K562 (cell line): ENCODE measurements at regions not wholly inside any gene's neighbourhood (a gene's known extent, or its start where the extent isn't known, plus 50 kb on each side); places are given as distances from the start of the nearest gene placed in this dataset.

Source experiments
- BRD4 ChIP-seq: fragments of 200-600 bp; sonication (generic); IDR thresholded peaks from 2 replicates; pipeline ENCODE4 v1.6.1; 2017; ENCODE audit warnings: inconsistent platforms
- ETV5 ChIP-seq: sonication (generic); formaldehyde crosslinking; IDR thresholded peaks from 2 replicates; pipeline ENCODE4 v1.4.0; 2020; ENCODE audit warnings: low read depth, mild to moderate bottlenecking, missing genetic modification reagents
- HNRNPL ChIP-seq: fragments of 200-400 bp; formaldehyde crosslinking; IDR thresholded peaks from 2 replicates; pipeline ENCODE4 v1.6.1; 2017; ENCODE audit warnings: low read depth, mild to moderate bottlenecking, low read length
- MAZ ChIP-seq, 2 experiments: fragments of 450-650 bp in 1 of 2; sonication (generic) in 1 of 2; formaldehyde crosslinking; IDR thresholded peaks in 1 of 2; conservative IDR thresholded peaks in 1 of 2; 2 replicates each; pipeline versions ENCODE4 v1.4.0 to v1.5.0; 2020; ENCODE audit warnings: mild to moderate bottlenecking in 1 of 2, missing genetic modification reagents in 1 of 2
- MTA1 ChIP-seq: fragments of 450-650 bp; IDR thresholded peaks from 2 replicates; pipeline ENCODE4 v1.6.1; 2017; ENCODE audit warnings: borderline replicate concordance
- RAD21 ChIP-seq, 2 experiments: fragments of 250-450 bp in 1 of 2; fragments of 450-650 bp in 1 of 2; sonication (Bioruptor Pico) in 1 of 2; formaldehyde crosslinking in 1 of 2; IDR thresholded peaks in 1 of 2; conservative IDR thresholded peaks in 1 of 2; 2 replicates each; pipeline versions ENCODE4 v1.4.0 to v1.8.0; 2020 to 2022; ENCODE audit warnings: mild to moderate bottlenecking in 2 of 2, moderate library complexity in 1 of 2
- RBM25 ChIP-seq: fragments of 200-400 bp; formaldehyde crosslinking; IDR thresholded peaks from 2 replicates; pipeline ENCODE4 v1.6.1; 2018; ENCODE audit warnings: low read length, low read depth, moderate library complexity; ENCODE audit not compliant: severe bottlenecking
- TAF7 ChIP-seq: fragments of 450-650 bp; IDR thresholded peaks from 2 replicates; pipeline ENCODE4 v1.6.1; 2016; ENCODE audit warnings: missing genetic modification characterization, missing compliant biosample characterization
- ZNF263 ChIP-seq: sonication (generic); formaldehyde crosslinking; IDR thresholded peaks from 2 replicates; pipeline ENCODE4 v1.8.0; 2022; ENCODE audit warnings: mild to moderate bottlenecking, missing genetic modification reagents, borderline replicate concordance
- ZNF717 ChIP-seq: fragments of 250-450 bp; sonication (Bioruptor Pico); IDR thresholded peaks from 2 replicates; pipeline ENCODE4 v1.5.0; 2021
- TF ChIP-seq, protein P1 (sequence below), 3 experiments: IDR thresholded peaks in 2 of 3; conservative IDR thresholded peaks in 1 of 3; 2 replicates each; pipeline ENCODE4 v1.5.1; 2011 to 2012; ENCODE audit warnings: low read length in 3 of 3, mild to moderate bottlenecking in 3 of 3, control low read depth in 2 of 3, improper control_type of control experiment in 1 of 3, inconsistent platforms in 1 of 3, low read depth in 1 of 3, mixed read lengths in 1 of 3, moderate library complexity in 1 of 3; ENCODE audit not compliant: insufficient read depth in 2 of 3
- TF ChIP-seq, protein P2 (sequence below): conservative IDR thresholded peaks from 2 replicates; pipeline ENCODE4 v1.6.1; 2011; ENCODE audit warnings: low read depth, mild to moderate bottlenecking, low read length; ENCODE audit not compliant: control insufficient read depth
- TF ChIP-seq, protein P3 (sequence below): fragments of 150-350 bp; conservative IDR thresholded peaks from 2 replicates; pipeline ENCODE4 v1.6.1; 2014; ENCODE audit warnings: low read length

GRCh38 chr14:58947156-58947555 is 241.3 kb upstream of the DAAM1 start:
- no peak for TF ChIP-seq ZNF263 (CRISPR knock-in tag)
- no peak for TF ChIP-seq ZNF717 (CRISPR knock-in tag)
- TF ChIP-seq TAF7 (tag) = no peak
- TF ChIP-seq, protein P1, sequence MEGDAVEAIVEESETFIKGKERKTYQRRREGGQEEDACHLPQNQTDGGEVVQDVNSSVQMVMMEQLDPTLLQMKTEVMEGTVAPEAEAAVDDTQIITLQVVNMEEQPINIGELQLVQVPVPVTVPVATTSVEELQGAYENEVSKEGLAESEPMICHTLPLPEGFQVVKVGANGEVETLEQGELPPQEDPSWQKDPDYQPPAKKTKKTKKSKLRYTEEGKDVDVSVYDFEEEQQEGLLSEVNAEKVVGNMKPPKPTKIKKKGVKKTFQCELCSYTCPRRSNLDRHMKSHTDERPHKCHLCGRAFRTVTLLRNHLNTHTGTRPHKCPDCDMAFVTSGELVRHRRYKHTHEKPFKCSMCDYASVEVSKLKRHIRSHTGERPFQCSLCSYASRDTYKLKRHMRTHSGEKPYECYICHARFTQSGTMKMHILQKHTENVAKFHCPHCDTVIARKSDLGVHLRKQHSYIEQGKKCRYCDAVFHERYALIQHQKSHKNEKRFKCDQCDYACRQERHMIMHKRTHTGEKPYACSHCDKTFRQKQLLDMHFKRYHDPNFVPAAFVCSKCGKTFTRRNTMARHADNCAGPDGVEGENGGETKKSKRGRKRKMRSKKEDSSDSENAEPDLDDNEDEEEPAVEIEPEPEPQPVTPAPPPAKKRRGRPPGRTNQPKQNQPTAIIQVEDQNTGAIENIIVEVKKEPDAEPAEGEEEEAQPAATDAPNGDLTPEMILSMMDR (IDR thresholded peaks at IDR 0.05 in 2 of 3, conservative IDR thresholded peaks at IDR 0.05 in 1 of 3; ENCODE audit: insufficient read depth in 2 of 3, low read depth in 1 of 3, low read length in 3 of 3) = no peak
- TF ChIP-seq MTA1 = no peak
- TF ChIP-seq HNRNPL = no peak
- no peak for TF ChIP-seq BRD4
- TF ChIP-seq, protein P2, sequence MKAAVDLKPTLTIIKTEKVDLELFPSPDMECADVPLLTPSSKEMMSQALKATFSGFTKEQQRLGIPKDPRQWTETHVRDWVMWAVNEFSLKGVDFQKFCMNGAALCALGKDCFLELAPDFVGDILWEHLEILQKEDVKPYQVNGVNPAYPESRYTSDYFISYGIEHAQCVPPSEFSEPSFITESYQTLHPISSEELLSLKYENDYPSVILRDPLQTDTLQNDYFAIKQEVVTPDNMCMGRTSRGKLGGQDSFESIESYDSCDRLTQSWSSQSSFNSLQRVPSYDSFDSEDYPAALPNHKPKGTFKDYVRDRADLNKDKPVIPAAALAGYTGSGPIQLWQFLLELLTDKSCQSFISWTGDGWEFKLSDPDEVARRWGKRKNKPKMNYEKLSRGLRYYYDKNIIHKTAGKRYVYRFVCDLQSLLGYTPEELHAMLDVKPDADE = no peak
- TF ChIP-seq, protein P3, sequence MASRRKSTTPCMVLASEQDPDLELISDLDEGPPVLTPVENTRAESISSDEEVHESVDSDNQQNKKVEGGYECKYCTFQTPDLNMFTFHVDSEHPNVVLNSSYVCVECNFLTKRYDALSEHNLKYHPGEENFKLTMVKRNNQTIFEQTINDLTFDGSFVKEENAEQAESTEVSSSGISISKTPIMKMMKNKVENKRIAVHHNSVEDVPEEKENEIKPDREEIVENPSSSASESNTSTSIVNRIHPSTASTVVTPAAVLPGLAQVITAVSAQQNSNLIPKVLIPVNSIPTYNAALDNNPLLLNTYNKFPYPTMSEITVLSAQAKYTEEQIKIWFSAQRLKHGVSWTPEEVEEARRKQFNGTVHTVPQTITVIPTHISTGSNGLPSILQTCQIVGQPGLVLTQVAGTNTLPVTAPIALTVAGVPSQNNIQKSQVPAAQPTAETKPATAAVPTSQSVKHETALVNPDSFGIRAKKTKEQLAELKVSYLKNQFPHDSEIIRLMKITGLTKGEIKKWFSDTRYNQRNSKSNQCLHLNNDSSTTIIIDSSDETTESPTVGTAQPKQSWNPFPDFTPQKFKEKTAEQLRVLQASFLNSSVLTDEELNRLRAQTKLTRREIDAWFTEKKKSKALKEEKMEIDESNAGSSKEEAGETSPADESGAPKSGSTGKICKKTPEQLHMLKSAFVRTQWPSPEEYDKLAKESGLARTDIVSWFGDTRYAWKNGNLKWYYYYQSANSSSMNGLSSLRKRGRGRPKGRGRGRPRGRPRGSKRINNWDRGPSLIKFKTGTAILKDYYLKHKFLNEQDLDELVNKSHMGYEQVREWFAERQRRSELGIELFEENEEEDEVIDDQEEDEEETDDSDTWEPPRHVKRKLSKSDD = no peak
- no peak for TF ChIP-seq RAD21 (CRISPR knock-in tag; conservative IDR thresholded peaks at IDR 0.05 in 1 of 2, IDR thresholded peaks at IDR 0.05 in 1 of 2)
- no peak for TF ChIP-seq RBM25
- no peak for TF ChIP-seq MAZ (CRISPR knock-in tag; conservative IDR thresholded peaks at IDR 0.05 in 1 of 2, IDR thresholded peaks at IDR 0.05 in 1 of 2)
- no peak for TF ChIP-seq ETV5 (CRISPR knock-in tag)
